Astrocyte of the spinal cord (primary cell): ENCODE measurements at regions not wholly inside any gene's neighbourhood (a gene's known extent, or its start where the extent isn't known, plus 50 kb on each side); places are given as distances from the start of the nearest gene placed in this dataset.

ENCODE experiments used
- DNase-seq: peaks from one replicate; pipeline ENCODE4 v3.0.0; 2011; ENCODE audit warnings: low read depth, low spot score
- H3K4me3 ChIP-seq: 2 replicates; pipeline ENCODE4 v1.5.1; 2011; ENCODE audit warnings: low read depth, mild to moderate bottlenecking, low read length, moderate library complexity
- in situ Hi-C: cut with HindIII; loops from 2 replicates; pipeline ENCODE4 v1.10.0; 2017; ENCODE audit warnings: low sequenced_read_pairs
- TF ChIP-seq, protein P1 (sequence below): IDR thresholded peaks from 2 replicates; pipeline ENCODE4 v1.5.1; 2012; ENCODE audit warnings: low read depth, mild to moderate bottlenecking, low read length, inconsistent platforms

DNA sequence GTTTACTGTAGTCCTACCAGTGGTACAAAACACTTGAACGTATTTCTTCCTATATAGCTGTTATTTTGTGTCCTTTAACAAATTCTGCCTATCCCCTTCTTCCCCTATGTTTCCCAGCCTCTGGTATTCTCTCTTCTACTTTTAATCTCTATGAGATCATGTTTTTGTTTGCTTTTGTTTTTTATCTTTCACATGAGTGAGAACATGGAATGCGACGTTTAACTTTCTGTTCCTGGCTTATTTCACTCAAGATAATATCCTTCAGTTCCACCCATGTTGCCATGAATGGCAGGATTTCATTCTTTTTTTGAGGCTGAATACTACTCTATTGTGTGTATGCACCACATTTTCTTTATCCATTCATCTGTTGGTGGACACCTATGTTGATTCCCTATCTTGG is 634.4 kb upstream of the WWC1 start:
- TF ChIP-seq, protein P1, sequence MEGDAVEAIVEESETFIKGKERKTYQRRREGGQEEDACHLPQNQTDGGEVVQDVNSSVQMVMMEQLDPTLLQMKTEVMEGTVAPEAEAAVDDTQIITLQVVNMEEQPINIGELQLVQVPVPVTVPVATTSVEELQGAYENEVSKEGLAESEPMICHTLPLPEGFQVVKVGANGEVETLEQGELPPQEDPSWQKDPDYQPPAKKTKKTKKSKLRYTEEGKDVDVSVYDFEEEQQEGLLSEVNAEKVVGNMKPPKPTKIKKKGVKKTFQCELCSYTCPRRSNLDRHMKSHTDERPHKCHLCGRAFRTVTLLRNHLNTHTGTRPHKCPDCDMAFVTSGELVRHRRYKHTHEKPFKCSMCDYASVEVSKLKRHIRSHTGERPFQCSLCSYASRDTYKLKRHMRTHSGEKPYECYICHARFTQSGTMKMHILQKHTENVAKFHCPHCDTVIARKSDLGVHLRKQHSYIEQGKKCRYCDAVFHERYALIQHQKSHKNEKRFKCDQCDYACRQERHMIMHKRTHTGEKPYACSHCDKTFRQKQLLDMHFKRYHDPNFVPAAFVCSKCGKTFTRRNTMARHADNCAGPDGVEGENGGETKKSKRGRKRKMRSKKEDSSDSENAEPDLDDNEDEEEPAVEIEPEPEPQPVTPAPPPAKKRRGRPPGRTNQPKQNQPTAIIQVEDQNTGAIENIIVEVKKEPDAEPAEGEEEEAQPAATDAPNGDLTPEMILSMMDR, result no peak
- in situ Hi-C loops, result no loop called here
- no peak overlapping the region for H3K4me3 ChIP-seq
- no peak for DNase-seq

DNA sequence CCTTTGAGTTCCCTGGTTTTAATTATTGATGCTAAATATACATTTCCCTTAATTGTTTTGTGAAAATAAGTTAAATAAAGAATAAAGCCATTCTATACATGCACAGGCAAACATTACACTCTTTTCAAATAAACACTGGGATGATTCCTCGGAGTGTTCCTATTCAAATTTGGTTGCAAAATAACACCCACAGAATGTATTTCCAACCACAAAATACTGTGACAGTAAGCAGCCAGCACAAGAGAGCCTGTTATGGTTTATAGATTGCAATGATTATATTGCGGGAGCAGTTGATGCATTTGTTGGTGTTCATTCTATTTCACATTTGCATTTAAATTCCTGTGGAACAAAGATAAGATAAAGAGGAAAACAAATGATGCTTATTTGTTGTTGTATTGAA is 632.6 kb upstream of the WWC1 start:
- TF ChIP-seq, protein P1, result no peak
- no peak overlapping the region for H3K4me3 ChIP-seq
- no peak for DNase-seq
- in situ Hi-C loops, result no loop called here

DNA sequence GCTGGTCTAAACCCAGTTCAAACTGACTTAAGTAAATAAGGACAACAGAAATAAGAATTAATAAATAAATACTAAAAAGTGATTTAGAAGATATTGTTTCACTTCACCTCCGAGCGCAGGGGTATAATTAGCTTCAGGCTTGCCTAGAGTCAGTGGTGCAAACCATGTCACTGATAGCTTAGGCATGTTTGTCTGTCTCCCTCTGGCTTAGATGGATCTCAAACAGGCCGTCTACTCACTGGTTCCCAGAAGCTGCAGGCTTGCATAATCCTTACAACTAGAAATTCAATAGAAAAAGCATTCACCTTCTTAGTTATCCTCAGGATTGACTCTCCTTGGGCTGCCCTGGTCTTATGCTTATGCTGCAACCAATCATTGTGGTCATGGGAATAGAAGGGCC is 629.8 kb upstream of the WWC1 start:
- DNase-seq, result no peak
- H3K4me3 ChIP-seq, result no peak overlapping the region
- in situ Hi-C loops, result no loop called here
- TF ChIP-seq, protein P1, result no peak

- TF ChIP-seq, protein P1, result no peak
- no peak for DNase-seq
- in situ Hi-C loops, result no loop called here
- no peak overlapping the region for H3K4me3 ChIP-seq
These were observed 627.1 kb upstream of the WWC1 start for GRCh38 chr5:167664222-167664804.

GRCh38 chr5:167665841-167666375 is 625.5 kb upstream of the WWC1 start:
- in situ Hi-C loops, result no loop called here
- no peak for DNase-seq
- TF ChIP-seq, protein P1, result no peak
- H3K4me3 ChIP-seq, result no peak overlapping the region

DNA sequence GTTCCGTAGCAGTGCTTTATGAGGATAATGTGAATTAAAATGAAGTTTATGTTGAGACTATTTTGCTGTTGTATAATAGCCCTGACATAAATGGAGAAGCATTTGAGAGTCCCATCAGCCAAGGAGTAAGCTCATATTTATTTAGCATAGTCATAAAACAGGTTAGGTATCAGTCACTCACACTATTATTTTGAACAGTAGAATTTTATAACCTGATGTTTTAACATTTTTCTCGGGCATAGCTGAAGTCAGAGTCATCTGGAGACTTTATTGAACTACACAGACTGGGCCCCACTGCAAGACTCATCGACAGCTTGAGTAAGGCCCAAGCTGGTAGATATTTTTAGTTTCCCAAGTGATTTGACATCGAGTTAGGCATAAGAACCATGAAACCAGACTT is 620.3 kb upstream of the WWC1 start:
- TF ChIP-seq, protein P1, result no peak
- in situ Hi-C loops, result no loop called here
- peak; percentile 23 for DNase-seq
- no peak overlapping the region for H3K4me3 ChIP-seq
